ENCODE measurements at regions not wholly inside any gene's neighbourhood (a gene's known extent, or its start where the extent isn't known, plus 50 kb on each side); places are given as distances from the start of the nearest gene placed in this dataset.

DNA sequence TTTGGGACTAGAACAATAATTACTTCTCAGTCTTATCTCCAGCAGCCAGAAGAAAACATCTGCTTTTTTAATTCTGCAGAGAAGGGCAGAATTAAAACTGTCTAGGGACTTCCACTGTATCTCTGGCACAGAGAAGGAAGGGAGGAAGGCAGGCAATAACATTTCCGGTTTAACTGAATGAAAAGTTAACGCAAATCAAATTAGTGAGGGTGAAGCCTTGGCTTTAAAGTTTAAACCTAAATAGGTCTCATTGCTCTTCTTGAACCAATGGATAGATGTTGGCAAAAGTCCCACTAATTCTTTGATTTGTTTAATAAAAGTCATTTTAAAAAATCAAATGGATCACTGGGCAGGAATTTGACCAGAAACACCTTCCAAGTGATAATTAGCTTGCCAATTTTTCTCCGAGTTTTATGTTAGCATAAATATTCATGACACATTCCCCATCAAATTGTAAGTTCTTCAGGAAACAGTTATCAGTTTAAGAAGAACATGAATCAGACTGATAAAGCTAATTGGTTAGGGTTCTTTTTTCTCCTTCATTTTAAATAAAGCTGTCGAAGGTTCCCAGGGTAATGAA lies 181.9 kb downstream of the SLC15A5 start (continued):
- TF ChIP-seq EZH2 (IDR thresholded peaks at IDR 0.05; ENCODE audit: low read depth, unreplicated experiment) (no peak), ZNF331 (CRISPR knock-in tag; IDR thresholded peaks at IDR 0.05; ENCODE audit: low read depth) (no peak), JUNB (IDR thresholded peaks at IDR 0.05; ENCODE audit: unreplicated experiment) (no peak), STAT1 (IDR thresholded peaks at IDR 0.05; ENCODE audit: unreplicated experiment) (no peak)
- TF ChIP-seq, protein P1, sequence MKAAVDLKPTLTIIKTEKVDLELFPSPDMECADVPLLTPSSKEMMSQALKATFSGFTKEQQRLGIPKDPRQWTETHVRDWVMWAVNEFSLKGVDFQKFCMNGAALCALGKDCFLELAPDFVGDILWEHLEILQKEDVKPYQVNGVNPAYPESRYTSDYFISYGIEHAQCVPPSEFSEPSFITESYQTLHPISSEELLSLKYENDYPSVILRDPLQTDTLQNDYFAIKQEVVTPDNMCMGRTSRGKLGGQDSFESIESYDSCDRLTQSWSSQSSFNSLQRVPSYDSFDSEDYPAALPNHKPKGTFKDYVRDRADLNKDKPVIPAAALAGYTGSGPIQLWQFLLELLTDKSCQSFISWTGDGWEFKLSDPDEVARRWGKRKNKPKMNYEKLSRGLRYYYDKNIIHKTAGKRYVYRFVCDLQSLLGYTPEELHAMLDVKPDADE (IDR thresholded peaks at IDR 0.05) = no peak

DNA sequence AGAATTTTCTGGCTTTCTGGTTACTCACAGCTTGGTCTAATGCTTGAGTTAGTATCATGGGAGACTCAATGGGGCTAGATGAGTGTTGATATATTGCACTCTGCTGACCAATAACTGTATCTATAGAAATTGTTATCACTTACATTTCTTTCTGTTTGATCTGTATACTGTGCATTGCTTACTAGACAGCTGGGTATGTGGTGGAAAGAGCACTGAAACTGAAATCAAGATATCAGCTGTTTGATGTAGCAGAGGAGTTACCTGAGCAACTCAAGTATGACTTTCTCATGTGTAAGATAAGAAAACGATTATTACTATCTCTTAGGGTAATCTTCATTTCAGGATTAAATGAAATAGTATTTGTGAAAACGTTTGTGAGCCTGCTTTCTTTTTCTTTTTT lies 183.0 kb downstream of the SLC15A5 start:
- no peak for ATAC-seq
- no peak for TF ChIP-seq ZNF331 (CRISPR knock-in tag; IDR thresholded peaks at IDR 0.05; ENCODE audit: low read depth)
- TF ChIP-seq POLR2AphosphoS5 (IDR thresholded peaks at IDR 0.05; ENCODE audit: low read depth) = no peak
- TF ChIP-seq, protein P1 (IDR thresholded peaks at IDR 0.05) = no peak
- TF ChIP-seq CREB1 (CRISPR knock-in tag; IDR thresholded peaks at IDR 0.05; ENCODE audit: low read depth) = no peak
- no peak for TF ChIP-seq NANOG (IDR thresholded peaks at IDR 0.05; ENCODE audit: borderline replicate concordance)
- TF ChIP-seq REST (IDR thresholded peaks at IDR 0.05; ENCODE audit: unreplicated experiment) = no peak
- TF ChIP-seq, protein P2, sequence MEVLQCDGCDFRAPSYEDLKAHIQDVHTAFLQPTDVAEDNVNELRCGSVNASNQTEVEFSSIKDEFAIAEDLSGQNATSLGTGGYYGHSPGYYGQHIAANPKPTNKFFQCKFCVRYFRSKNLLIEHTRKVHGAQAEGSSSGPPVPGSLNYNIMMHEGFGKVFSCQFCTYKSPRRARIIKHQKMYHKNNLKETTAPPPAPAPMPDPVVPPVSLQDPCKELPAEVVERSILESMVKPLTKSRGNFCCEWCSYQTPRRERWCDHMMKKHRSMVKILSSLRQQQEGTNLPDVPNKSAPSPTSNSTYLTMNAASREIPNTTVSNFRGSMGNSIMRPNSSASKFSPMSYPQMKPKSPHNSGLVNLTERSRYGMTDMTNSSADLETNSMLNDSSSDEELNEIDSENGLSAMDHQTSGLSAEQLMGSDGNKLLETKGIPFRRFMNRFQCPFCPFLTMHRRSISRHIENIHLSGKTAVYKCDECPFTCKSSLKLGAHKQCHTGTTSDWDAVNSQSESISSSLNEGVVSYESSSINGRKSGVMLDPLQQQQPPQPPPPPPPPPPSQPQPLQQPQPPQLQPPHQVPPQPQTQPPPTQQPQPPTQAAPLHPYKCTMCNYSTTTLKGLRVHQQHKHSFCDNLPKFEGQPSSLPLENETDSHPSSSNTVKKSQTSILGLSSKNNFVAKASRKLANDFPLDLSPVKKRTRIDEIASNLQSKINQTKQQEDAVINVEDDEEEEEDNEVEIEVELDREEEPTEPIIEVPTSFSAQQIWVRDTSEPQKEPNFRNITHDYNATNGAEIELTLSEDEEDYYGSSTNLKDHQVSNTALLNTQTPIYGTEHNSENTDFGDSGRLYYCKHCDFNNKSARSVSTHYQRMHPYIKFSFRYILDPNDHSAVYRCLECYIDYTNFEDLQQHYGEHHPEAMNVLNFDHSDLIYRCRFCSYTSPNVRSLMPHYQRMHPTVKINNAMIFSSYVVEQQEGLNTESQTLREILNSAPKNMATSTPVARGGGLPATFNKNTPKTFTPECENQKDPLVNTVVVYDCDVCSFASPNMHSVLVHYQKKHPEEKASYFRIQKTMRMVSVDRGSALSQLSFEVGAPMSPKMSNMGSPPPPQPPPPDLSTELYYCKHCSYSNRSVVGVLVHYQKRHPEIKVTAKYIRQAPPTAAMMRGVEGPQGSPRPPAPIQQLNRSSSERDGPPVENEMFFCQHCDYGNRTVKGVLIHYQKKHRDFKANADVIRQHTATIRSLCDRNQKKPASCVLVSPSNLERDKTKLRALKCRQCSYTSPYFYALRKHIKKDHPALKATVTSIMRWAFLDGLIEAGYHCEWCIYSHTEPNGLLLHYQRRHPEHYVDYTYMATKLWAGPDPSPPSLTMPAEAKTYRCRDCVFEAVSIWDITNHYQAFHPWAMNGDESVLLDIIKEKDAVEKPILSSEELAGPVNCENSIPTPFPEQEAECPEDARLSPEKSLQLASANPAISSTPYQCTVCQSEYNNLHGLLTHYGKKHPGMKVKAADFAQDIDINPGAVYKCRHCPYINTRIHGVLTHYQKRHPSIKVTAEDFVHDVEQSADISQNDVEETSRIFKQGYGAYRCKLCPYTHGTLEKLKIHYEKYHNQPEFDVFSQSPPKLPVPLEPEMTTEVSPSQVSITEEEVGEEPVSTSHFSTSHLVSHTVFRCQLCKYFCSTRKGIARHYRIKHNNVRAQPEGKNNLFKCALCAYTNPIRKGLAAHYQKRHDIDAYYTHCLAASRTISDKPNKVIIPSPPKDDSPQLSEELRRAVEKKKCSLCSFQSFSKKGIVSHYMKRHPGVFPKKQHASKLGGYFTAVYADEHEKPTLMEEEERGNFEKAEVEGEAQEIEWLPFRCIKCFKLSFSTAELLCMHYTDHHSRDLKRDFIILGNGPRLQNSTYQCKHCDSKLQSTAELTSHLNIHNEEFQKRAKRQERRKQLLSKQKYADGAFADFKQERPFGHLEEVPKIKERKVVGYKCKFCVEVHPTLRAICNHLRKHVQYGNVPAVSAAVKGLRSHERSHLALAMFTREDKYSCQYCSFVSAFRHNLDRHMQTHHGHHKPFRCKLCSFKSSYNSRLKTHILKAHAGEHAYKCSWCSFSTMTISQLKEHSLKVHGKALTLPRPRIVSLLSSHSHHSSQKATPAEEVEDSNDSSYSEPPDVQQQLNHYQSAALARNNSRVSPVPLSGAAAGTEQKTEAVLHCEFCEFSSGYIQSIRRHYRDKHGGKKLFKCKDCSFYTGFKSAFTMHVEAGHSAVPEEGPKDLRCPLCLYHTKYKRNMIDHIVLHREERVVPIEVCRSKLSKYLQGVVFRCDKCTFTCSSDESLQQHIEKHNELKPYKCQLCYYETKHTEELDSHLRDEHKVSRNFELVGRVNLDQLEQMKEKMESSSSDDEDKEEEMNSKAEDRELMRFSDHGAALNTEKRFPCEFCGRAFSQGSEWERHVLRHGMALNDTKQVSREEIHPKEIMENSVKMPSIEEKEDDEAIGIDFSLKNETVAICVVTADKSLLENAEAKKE (CRISPR knock-in tag; IDR thresholded peaks at IDR 0.05) = no peak
- TF ChIP-seq EZH2 (IDR thresholded peaks at IDR 0.05; ENCODE audit: low read depth, unreplicated experiment) = no peak
- TF ChIP-seq, protein P3, sequence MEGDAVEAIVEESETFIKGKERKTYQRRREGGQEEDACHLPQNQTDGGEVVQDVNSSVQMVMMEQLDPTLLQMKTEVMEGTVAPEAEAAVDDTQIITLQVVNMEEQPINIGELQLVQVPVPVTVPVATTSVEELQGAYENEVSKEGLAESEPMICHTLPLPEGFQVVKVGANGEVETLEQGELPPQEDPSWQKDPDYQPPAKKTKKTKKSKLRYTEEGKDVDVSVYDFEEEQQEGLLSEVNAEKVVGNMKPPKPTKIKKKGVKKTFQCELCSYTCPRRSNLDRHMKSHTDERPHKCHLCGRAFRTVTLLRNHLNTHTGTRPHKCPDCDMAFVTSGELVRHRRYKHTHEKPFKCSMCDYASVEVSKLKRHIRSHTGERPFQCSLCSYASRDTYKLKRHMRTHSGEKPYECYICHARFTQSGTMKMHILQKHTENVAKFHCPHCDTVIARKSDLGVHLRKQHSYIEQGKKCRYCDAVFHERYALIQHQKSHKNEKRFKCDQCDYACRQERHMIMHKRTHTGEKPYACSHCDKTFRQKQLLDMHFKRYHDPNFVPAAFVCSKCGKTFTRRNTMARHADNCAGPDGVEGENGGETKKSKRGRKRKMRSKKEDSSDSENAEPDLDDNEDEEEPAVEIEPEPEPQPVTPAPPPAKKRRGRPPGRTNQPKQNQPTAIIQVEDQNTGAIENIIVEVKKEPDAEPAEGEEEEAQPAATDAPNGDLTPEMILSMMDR (conservative IDR thresholded peaks at IDR 0.05; ENCODE audit: low read depth in 2 of 2) = no peak

More for the DNA sequence above, 183.0 kb downstream of the SLC15A5 start:
- H2AFZ ChIP-seq = no peak overlapping the region
- Mint-ChIP-seq H3K27ac (no peak overlapping the region), H3K4me3 (no peak overlapping the region), H3K9me3 (peaks cover 11% of the 10 kb centered on the region; the same call in 2 of the 3 replicates), H3K4me1 (no peaks in the 10 kb centered on the region), H3K27me3 (ENCODE audit: insufficient read depth, low read depth, poor library complexity) (no peaks in the 10 kb centered on the region), H3K36me3 (ENCODE audit: low read depth) (peaks cover 6% of the 10 kb centered on the region; the same call in 2 of the 3 replicates)
- H3K4me1 ChIP-seq (ENCODE audit: insufficient read depth) = no peaks in the 10 kb centered on the region
- no peak overlapping the region for H3K4me2 ChIP-seq
- DNase-seq (ENCODE audit: low spot score) = no peak
- H3K9me2 ChIP-seq (ENCODE audit: insufficient read depth) = peaks cover 2% of the 10 kb centered on the region; the same call in 1 of the 2 replicates
- H3K36me3 ChIP-seq (ENCODE audit: insufficient read depth) = no peaks in the 10 kb centered on the region
- no peaks in the 10 kb centered on the region for H3K27me3 ChIP-seq (ENCODE audit: insufficient read depth)
- H3K4me3 ChIP-seq = no peak overlapping the region
- H3K79me2 ChIP-seq (replicated peaks; ENCODE audit: insufficient read depth) = no peaks in the 10 kb centered on the region
- no peaks in the 10 kb centered on the region for H4K20me1 ChIP-seq (replicated peaks; ENCODE audit: insufficient read depth)
- H3K27ac ChIP-seq (ENCODE audit: low read depth) = no peak overlapping the region
- H3F3A ChIP-seq (replicated peaks; ENCODE audit: low read depth) = no peaks in the 10 kb centered on the region

Data from GM23338 (cell line).